GM20431 (cell line): ENCODE measurements at regions not wholly inside any gene's neighbourhood (a gene's known extent, or its start where the extent isn't known, plus 50 kb on each side); places are given as distances from the start of the nearest gene placed in this dataset.

Experiments used
- in situ Hi-C: fragments of 300-500 bp; cut with MseI, MboI; formaldehyde crosslinking; loops from one replicate; pipeline ENCODE4 v1.15.0; 2020; ENCODE audit warnings: low sequenced_read_pairs; ENCODE audit not compliant: unreplicated experiment

- in situ Hi-C loops: no loop called here
Observed at GRCh38 chr13:107066355-107066754, 498.4 kb upstream of the ARGLU1 start.

GRCh38 chr13:107065036-107065435 is 497.1 kb upstream of the ARGLU1 start:
- in situ Hi-C loops: no loop called here

GRCh38 chr13:107057028-107057631 is 489.2 kb upstream of the ARGLU1 start:
- in situ Hi-C loops: no loop called here

- in situ Hi-C loops: no loop called here
Observed at GRCh38 chr13:107043021-107043956, 475.4 kb upstream of the ARGLU1 start.

- in situ Hi-C loops: no loop called here
Observed at GRCh38 chr13:107035778-107036177, 467.8 kb upstream of the ARGLU1 start.

GRCh38 chr13:107035186-107035585 is 467.2 kb upstream of the ARGLU1 start:
- in situ Hi-C loops: no loop called here

- in situ Hi-C loops: no loop called here
Observed at GRCh38 chr13:107034236-107034872, 466.4 kb upstream of the ARGLU1 start.

- in situ Hi-C loops: no loop called here
Observed at GRCh38 chr13:107031716-107032115, 463.8 kb upstream of the ARGLU1 start.

GRCh38 chr13:107028751-107029150 is 460.8 kb upstream of the ARGLU1 start:
- in situ Hi-C loops: no loop called here

GRCh38 chr13:107025991-107026390 is 458.1 kb upstream of the ARGLU1 start:
- in situ Hi-C loops: no loop called here

GRCh38 chr13:107023335-107023734 is 455.4 kb upstream of the ARGLU1 start:
- in situ Hi-C loops: no loop called here

- in situ Hi-C loops: no loop called here
Observed at GRCh38 chr13:107020393-107020792, 452.5 kb upstream of the ARGLU1 start.

- in situ Hi-C loops: no loop called here
Observed at GRCh38 chr13:107018285-107018684, 450.3 kb upstream of the ARGLU1 start.

GRCh38 chr13:107006661-107007060 is 438.7 kb upstream of the ARGLU1 start:
- in situ Hi-C loops: no loop called here

- in situ Hi-C loops: no loop called here
Observed at GRCh38 chr13:107005577-107005976, 437.6 kb upstream of the ARGLU1 start.

- in situ Hi-C loops: no loop called here
Observed at GRCh38 chr13:107003911-107004310, 436.0 kb upstream of the ARGLU1 start.

- in situ Hi-C loops: no loop called here
Observed at GRCh38 chr13:106998664-106999063, 430.7 kb upstream of the ARGLU1 start.

- in situ Hi-C loops: no loop called here
Observed at GRCh38 chr13:106997696-106998095, 429.8 kb upstream of the ARGLU1 start.

- in situ Hi-C loops: no loop called here
Observed at GRCh38 chr13:106996867-106997618, 429.1 kb upstream of the ARGLU1 start.

GRCh38 chr13:106990594-106990993 is 422.7 kb upstream of the ARGLU1 start:
- in situ Hi-C loops: no loop called here
